Mesendoderm (in vitro differentiated cells): ENCODE measurements at regions not wholly inside any gene's neighbourhood (a gene's known extent, or its start where the extent isn't known, plus 50 kb on each side); places are given as distances from the start of the nearest gene placed in this dataset.
"Not testable (repeated sequence)": the region's sequence is repeated elsewhere in the genome, so short reads cannot be mapped to it uniquely, and the experiment has no call there.

Source experiments
- DNase-seq: peaks from one replicate; pipeline ENCODE4 v3.0.0; 2013
- H2AK5ac ChIP-seq: 2 replicates; pipeline ENCODE4 v1.6.1; 2013; ENCODE audit warnings: low read length, inconsistent platforms
- H2BK120ac ChIP-seq: 2 replicates; pipeline ENCODE4 v1.6.1; 2013; ENCODE audit warnings: low read depth, mild to moderate bottlenecking, low read length, moderate library complexity, mixed read lengths
- H2BK15ac ChIP-seq: replicated peaks from 2 replicates; pipeline ENCODE4 v1.6.1; 2013; ENCODE audit warnings: low read depth, mild to moderate bottlenecking, moderate library complexity
- H2BK5ac ChIP-seq: 2 replicates; pipeline ENCODE4 v1.6.1; 2013; ENCODE audit warnings: low read length, inconsistent platforms
- H3K18ac ChIP-seq: 2 replicates; pipeline ENCODE4 v1.6.1; 2013; ENCODE audit warnings: mild to moderate bottlenecking, low read length, mixed read lengths
- H3K23ac ChIP-seq: one replicate; pipeline ENCODE4 v1.6.1; 2013; ENCODE audit warnings: low read length
- H3K27ac ChIP-seq: 2 replicates; pipeline ENCODE4 v1.5.1; 2013; ENCODE audit warnings: low read depth, mild to moderate bottlenecking, inconsistent platforms, low read length, moderate library complexity
- H3K27me3 ChIP-seq: 2 replicates; pipeline ENCODE4 v1.6.1; 2013; ENCODE audit warnings: low read length, control low read depth, mild to moderate bottlenecking, inconsistent platforms; ENCODE audit not compliant: insufficient read depth, poor library complexity
- H3K36me3 ChIP-seq: 2 replicates; pipeline ENCODE4 v1.6.1; 2013; ENCODE audit warnings: low read length, inconsistent platforms; ENCODE audit not compliant: control insufficient read depth, insufficient read depth
- H3K4ac ChIP-seq: one replicate; pipeline ENCODE4 v1.6.1; 2013; ENCODE audit warnings: low read depth, mild to moderate bottlenecking, low read length, moderate library complexity
- H3K4me1 ChIP-seq: 2 replicates; pipeline ENCODE4 v1.6.1; 2013; ENCODE audit warnings: low read depth, low read length, inconsistent platforms; ENCODE audit not compliant: control insufficient read depth
- H3K4me2 ChIP-seq: 2 replicates; pipeline ENCODE4 v1.6.1; 2013; ENCODE audit warnings: low read length
- H3K4me3 ChIP-seq: 2 replicates; pipeline ENCODE4 v1.5.1; 2013; ENCODE audit warnings: mild to moderate bottlenecking, low read length
- H3K56ac ChIP-seq: one replicate; pipeline ENCODE4 v1.6.1; 2013; ENCODE audit warnings: low read length
- H3K79me1 ChIP-seq: 2 replicates; pipeline ENCODE4 v1.6.1; 2013; ENCODE audit warnings: low read length, inconsistent platforms
- H3K79me2 ChIP-seq: 2 replicates; pipeline ENCODE4 v1.6.1; 2013; ENCODE audit warnings: mild to moderate bottlenecking, low read length; ENCODE audit not compliant: control insufficient read depth, insufficient read depth
- H3K9ac ChIP-seq: 2 replicates; pipeline ENCODE4 v1.6.1; 2013; ENCODE audit warnings: low read length, inconsistent platforms
- H4K5ac ChIP-seq: one replicate; pipeline ENCODE4 v1.6.1; 2013; ENCODE audit warnings: low read length
- H4K8ac ChIP-seq: one replicate; pipeline ENCODE4 v1.6.1; 2013; ENCODE audit warnings: low read depth, mild to moderate bottlenecking, control low read depth, low read length, moderate library complexity
- WGBS: extraction: QIAGEN DNeasy Blood & Tissue Kit; methylation state at CpG from one replicate; pipeline ENCODE4 v1.1.7; 2013; ENCODE audit warnings: low lambda C conversion rate, missing lambda C conversion rate; ENCODE audit not compliant: insufficient coverage; ENCODE audit errors: extremely low coverage; 5-methylcytosine and 5-hydroxymethylcytosine counted together

DNA sequence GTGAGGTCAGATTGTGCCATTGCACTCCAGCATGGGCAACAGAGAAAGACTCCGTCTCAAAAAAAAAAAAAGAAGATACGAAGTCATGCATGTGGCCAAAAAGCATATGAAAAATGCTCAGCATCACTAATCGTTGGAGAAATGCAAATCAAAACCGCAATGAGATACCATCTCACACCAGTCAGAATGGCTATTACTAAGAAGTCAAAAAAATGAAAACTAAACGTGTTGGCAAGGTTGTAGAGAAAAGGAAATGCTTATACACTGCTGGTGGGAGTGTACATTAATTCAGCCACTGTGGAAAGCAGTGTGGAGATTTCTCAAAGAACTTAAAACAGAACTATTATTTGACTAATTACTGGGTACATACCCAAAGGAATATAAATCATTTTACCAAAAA lies 156.1 kb upstream of the GRM7 start:
- not testable (repeated sequence) for H2BK5ac ChIP-seq, DNase-seq, H3K4me1 ChIP-seq, H3K4me2 ChIP-seq, H3K9ac ChIP-seq, H3K18ac ChIP-seq, H3K27me3 ChIP-seq, H3K27ac ChIP-seq, H3K23ac ChIP-seq, H3K79me2 ChIP-seq, H4K5ac ChIP-seq, H3K4ac ChIP-seq, H2AK5ac ChIP-seq, H2BK15ac ChIP-seq, H3K79me1 ChIP-seq, H3K36me3 ChIP-seq, H3K4me3 ChIP-seq, H4K8ac ChIP-seq, H2BK120ac ChIP-seq, H3K56ac ChIP-seq
- WGBS, result no CpG with 5 or more reads among the region's 5 CpGs

DNA sequence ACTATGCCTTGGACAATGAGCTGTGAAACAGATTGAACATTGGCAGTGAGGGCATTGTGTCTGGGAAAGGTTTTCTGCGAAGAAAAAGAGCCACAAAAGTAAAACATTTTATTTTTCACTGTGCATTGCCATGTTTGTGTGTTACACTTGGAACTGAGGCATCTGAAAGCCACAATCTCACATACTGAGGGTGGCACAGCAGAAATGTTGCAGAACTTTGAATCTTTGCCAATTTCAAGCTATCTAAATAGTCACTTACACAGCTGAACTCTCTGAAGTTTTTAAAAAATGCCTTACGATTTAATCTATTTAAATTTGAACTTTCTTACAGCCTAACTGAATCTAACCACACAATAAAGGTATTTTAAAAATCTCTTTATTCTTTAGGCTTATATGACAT lies 154.1 kb upstream of the GRM7 start:
- no peak overlapping the region for H3K27ac ChIP-seq
- no peak overlapping the region for H2BK120ac ChIP-seq
- H3K4me2 ChIP-seq, result no peak overlapping the region
- H3K4ac ChIP-seq, result no peak overlapping the region
- H3K56ac ChIP-seq, result no peak overlapping the region
- no peak overlapping the region for H2BK15ac ChIP-seq
- no peaks in the 10 kb centered on the region for H3K36me3 ChIP-seq
- no peak overlapping the region for H3K9ac ChIP-seq
- no peak overlapping the region for H4K8ac ChIP-seq
- H2AK5ac ChIP-seq, result no peak overlapping the region
- no peak overlapping the region for H3K23ac ChIP-seq
- no peaks in the 10 kb centered on the region for H3K4me1 ChIP-seq
- no CpG with 5 or more reads among the region's 2 CpGs for WGBS
- H3K4me3 ChIP-seq, result no peak overlapping the region
- H3K27me3 ChIP-seq, result no peaks in the 10 kb centered on the region
- no peaks in the 10 kb centered on the region for H3K79me2 ChIP-seq
- no peak for DNase-seq
- H2BK5ac ChIP-seq, result no peak overlapping the region
- no peak overlapping the region for H3K18ac ChIP-seq
- no peaks in the 10 kb centered on the region for H3K79me1 ChIP-seq
- H4K5ac ChIP-seq, result no peak overlapping the region

DNA sequence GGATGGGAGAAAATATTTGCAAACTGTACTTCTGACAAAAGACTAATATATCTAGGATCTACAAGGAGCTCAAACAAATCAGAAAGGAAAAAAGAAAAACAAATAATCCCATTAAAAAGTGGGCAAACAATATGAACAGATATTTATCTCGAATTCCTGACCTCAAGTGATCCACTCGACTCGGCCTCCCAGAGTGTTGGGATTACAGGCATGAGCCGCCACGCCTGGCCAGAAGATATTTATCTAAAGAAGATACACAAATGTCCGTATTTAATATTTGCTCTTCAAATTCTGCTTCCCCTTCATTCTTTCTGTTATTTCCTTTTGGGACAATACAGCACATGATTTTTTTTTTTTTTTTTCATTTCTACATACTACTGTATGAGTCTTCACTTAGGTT lies 151.7 kb upstream of the GRM7 start:
- no peaks in the 10 kb centered on the region for H3K4me1 ChIP-seq
- H3K9ac ChIP-seq, result no peak overlapping the region
- no peak overlapping the region for H3K23ac ChIP-seq
- no peak overlapping the region for H3K56ac ChIP-seq
- no peaks in the 10 kb centered on the region for H3K36me3 ChIP-seq
- H2BK15ac ChIP-seq, result no peak overlapping the region
- H3K4me3 ChIP-seq, result no peak overlapping the region
- no peak overlapping the region for H3K4ac ChIP-seq
- H4K8ac ChIP-seq, result no peak overlapping the region
- no peaks in the 10 kb centered on the region for H3K79me1 ChIP-seq
- H3K27ac ChIP-seq, result no peak overlapping the region
- no peak overlapping the region for H2AK5ac ChIP-seq
- H2BK120ac ChIP-seq, result no peak overlapping the region
- no peak overlapping the region for H2BK5ac ChIP-seq
- no peaks in the 10 kb centered on the region for H3K27me3 ChIP-seq
- no peaks in the 10 kb centered on the region for H3K79me2 ChIP-seq
- WGBS, result no CpG with 5 or more reads among the region's 6 CpGs
- no peak overlapping the region for H3K4me2 ChIP-seq
- H4K5ac ChIP-seq, result no peak overlapping the region
- no peak for DNase-seq
- no peak overlapping the region for H3K18ac ChIP-seq

DNA sequence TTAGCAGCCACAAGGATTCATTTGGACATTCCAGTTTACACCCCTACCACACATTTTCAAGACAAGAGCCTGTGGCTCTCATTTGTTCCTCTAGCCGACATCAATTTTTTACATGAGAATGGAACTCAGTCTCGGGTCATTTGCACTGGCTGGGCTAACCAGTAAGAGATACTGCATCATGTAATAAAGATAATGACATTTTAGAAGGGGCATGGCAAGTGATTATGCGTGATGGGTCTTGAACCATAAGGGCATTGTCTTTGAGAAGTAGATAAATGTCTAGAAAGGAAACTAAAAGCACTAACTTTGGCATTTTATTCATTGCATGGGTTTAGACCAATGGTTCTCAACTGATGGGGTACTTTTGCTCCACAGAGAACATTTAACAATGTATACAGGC lies 146.0 kb upstream of the GRM7 start:
- H3K9ac ChIP-seq, result no peak overlapping the region
- H2BK15ac ChIP-seq, result no peak overlapping the region
- H3K79me2 ChIP-seq, result no peaks in the 10 kb centered on the region
- H2BK5ac ChIP-seq, result no peak overlapping the region
- H4K8ac ChIP-seq, result no peak overlapping the region
- no peak for DNase-seq
- H3K27me3 ChIP-seq, result no peaks in the 10 kb centered on the region
- H3K23ac ChIP-seq, result no peak overlapping the region
- no peak overlapping the region for H2BK120ac ChIP-seq
- H3K4ac ChIP-seq, result no peak overlapping the region
- no CpG with 5 or more reads among the region's 3 CpGs for WGBS
- H3K56ac ChIP-seq, result no peak overlapping the region
- no peak overlapping the region for H3K4me3 ChIP-seq
- H3K27ac ChIP-seq, result no peak overlapping the region
- no peaks in the 10 kb centered on the region for H3K4me1 ChIP-seq
- no peak overlapping the region for H4K5ac ChIP-seq
- H3K4me2 ChIP-seq, result no peak overlapping the region
- no peaks in the 10 kb centered on the region for H3K79me1 ChIP-seq
- no peak overlapping the region for H2AK5ac ChIP-seq
- H3K36me3 ChIP-seq, result no peaks in the 10 kb centered on the region
- no peak overlapping the region for H3K18ac ChIP-seq

DNA sequence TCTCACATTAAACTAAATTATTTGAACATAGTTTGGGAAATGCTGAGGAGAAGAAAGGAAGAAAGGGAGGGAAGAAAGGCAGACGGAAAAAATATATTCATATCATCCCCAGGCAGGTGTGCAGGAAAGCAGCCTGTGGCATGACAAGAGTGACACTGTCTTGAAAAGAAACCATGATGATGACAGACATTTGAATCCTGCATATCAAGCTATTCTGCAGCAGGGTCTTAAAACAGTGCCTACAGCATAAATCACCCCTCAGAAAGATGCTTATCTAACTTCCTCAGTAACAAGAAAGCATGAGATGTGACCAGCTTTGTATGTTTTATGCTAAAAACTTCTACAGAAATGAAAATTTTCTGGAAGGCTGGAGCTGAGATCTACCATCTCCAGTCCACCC lies 144.5 kb upstream of the GRM7 start:
- no peak overlapping the region for H4K5ac ChIP-seq
- H3K23ac ChIP-seq, result no peak overlapping the region
- H3K27ac ChIP-seq, result no peak overlapping the region
- no peak overlapping the region for H2BK5ac ChIP-seq
- no peak overlapping the region for H2BK120ac ChIP-seq
- H4K8ac ChIP-seq, result no peak overlapping the region
- H3K27me3 ChIP-seq, result no peaks in the 10 kb centered on the region
- H3K18ac ChIP-seq, result no peak overlapping the region
- H3K9ac ChIP-seq, result no peak overlapping the region
- no peak overlapping the region for H2AK5ac ChIP-seq
- H3K4ac ChIP-seq, result no peak overlapping the region
- no peaks in the 10 kb centered on the region for H3K36me3 ChIP-seq
- DNase-seq, result no peak
- H3K79me1 ChIP-seq, result no peaks in the 10 kb centered on the region
- H3K79me2 ChIP-seq, result no peaks in the 10 kb centered on the region
- H2BK15ac ChIP-seq, result no peak overlapping the region
- WGBS, result no CpG with 5 or more reads among the region's 1 CpG
- H3K4me1 ChIP-seq, result no peaks in the 10 kb centered on the region
- H3K56ac ChIP-seq, result no peak overlapping the region
- H3K4me3 ChIP-seq, result no peak overlapping the region
- no peak overlapping the region for H3K4me2 ChIP-seq

DNA sequence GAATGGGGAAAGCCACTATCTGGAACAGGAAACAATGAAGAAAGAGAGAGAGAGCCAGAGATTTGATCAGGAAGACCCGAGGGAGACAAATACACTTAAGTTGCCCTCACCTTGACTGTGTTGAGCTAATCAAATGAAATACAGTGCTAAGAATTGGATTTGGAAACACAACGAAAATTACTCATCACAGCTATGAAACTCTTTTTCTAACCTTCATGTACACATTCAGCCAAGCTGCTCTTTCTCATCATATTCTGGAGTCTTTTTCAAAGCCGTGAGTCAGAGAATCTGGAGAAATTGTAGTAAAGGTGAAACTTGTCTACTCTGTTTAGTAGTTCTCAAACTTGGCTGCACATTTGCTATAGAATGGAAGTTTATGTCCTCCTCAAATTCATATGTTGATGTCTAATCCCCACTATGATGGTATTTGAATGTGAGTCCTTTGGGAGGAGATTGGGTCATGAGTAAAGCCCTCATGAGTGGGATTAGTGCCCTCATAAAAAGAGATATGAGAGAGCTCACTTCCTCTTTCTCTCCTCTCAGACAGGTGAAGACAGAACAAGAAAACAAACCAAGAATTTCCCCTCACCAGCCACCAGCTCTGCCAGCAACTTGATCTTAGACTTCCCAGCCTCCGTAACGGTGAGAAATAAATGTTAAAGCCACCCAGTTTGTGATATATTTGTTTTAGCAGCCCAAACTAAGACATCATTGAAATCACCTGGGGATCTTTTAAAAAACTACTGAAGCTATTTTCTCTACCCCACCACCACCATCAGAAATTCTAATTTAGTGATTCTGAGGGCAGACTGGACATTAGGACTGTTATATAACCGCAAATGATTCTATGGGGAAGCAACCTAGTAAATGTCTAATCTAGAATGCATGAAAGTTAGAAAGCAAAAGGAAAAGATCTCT lies 143.6 kb upstream of the GRM7 start:
- no CpG with 5 or more reads among the region's 6 CpGs for whole genome bisulfite sequencing
- Histone ChIP-seq H3K27me3 (no peaks in the 10 kb centered on the region), H3K79me1 (no peaks in the 10 kb centered on the region), H4K8ac (no peak overlapping the region), H3K56ac (no peak overlapping the region), H3K27ac (no peak overlapping the region), H3K9ac (no peak overlapping the region), H3K79me2 (no peaks in the 10 kb centered on the region), H3K36me3 (no peaks in the 10 kb centered on the region), H3K4me2 (no peak overlapping the region), H3K18ac (no peak overlapping the region), H3K4me1 (no peaks in the 10 kb centered on the region), H3K4ac (no peak overlapping the region), H3K23ac (no peak overlapping the region), H3K4me3 (no peak overlapping the region), H2AK5ac (no peak overlapping the region), H4K5ac (no peak overlapping the region), H2BK120ac (no peak overlapping the region), H2BK15ac (no peak overlapping the region), H2BK5ac (no peak overlapping the region)
- no peak for DNase-seq
